ENCODE measurements at regions not wholly inside any gene's neighbourhood (a gene's known extent, or its start where the extent isn't known, plus 50 kb on each side); places are given as distances from the start of the nearest gene placed in this dataset.

DNA sequence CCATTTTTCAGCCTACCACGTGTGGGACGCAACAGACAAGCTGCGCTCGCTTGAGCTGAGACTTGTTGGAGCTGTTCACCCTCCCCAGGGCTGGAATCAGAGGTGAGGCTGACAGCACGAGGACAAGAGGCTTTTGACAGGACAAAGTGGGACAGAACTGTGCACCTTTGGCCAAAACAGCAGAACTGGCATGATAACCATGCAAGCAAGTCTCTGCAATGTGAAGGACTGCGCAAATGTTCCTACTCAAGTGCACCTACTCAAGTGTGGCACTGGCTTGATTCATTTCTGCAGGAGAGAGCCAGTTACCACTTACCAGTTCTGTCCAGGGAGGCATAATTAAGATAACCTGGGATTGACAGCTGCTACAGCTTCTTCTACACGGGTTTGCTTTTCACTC is 62.2 kb upstream of the TM9SF2 start:
- Histone ChIP-seq H3K23me2 (ENCODE audit: insufficient read length, low read depth, low read length, poor library complexity, severe bottlenecking) (no peaks in the 10 kb centered on the region), H3K23ac (ENCODE audit: insufficient read length, low read depth, low read length) (no peak overlapping the region), H2BK5ac (ENCODE audit: insufficient read length, low read length) (no peak overlapping the region), H3K18ac (ENCODE audit: insufficient read length, low read depth, low read length) (no peak overlapping the region), H3K9ac (ENCODE audit: extremely low read depth, insufficient read length, low read length) (no peak overlapping the region), H3K9me3 (ENCODE audit: control insufficient read depth, low read depth, low read length) (no peaks in the 10 kb centered on the region), H2AK5ac (ENCODE audit: insufficient read length, low read length) (no peak overlapping the region), H4K91ac (ENCODE audit: insufficient read length, low read depth, low read length) (no peak overlapping the region), H3K4ac (ENCODE audit: low read depth, low read length) (no peak overlapping the region), H3K4me1 (ENCODE audit: insufficient read depth, low read length) (peaks cover 9% of the 10 kb centered on the region; the same call in 1 of the 2 replicates), H3K14ac (ENCODE audit: insufficient read depth, low read length) (no peak overlapping the region), H3K79me2 (ENCODE audit: insufficient read depth, low read length) (no peaks in the 10 kb centered on the region), H2BK20ac (ENCODE audit: low read depth, low read length, poor library complexity, severe bottlenecking) (no peak overlapping the region), H2BK12ac (ENCODE audit: insufficient read length, low read depth, low read length) (no peak overlapping the region), H4K5ac (ENCODE audit: insufficient read length, low read depth, low read length) (no peak overlapping the region), H2BK120ac (ENCODE audit: low read depth, low read length, poor library complexity, severe bottlenecking) (no peak overlapping the region), H3T11ph (ENCODE audit: low read length) (no peak overlapping the region), H3K27ac (ENCODE audit: insufficient read length, low read depth, low read length) (no peak overlapping the region), H3K27me3 (ENCODE audit: insufficient read depth, low read length) (no peaks in the 10 kb centered on the region), H4K20me1 (ENCODE audit: control insufficient read depth, insufficient read depth, insufficient read length) (no peaks in the 10 kb centered on the region), H3K56ac (ENCODE audit: insufficient read length, low read depth, low read length) (no peak overlapping the region), H4K8ac (replicated peaks; ENCODE audit: insufficient read length, low read depth, low read length) (no peak overlapping the region), H2BK15ac (ENCODE audit: low read depth, low read length) (no peak overlapping the region), H3K79me1 (ENCODE audit: insufficient read depth, low read depth, low read length, poor library complexity, severe bottlenecking) (no peaks in the 10 kb centered on the region), H2AFZ (ENCODE audit: low read length) (no peak overlapping the region), H3K4me2 (ENCODE audit: insufficient read depth, insufficient read length, low read length) (no peak overlapping the region)
- Mint-ChIP-seq H3K4me3 (no peak overlapping the region), H3K4me1 (peaks cover 40 to 41% of the 10 kb centered on the region in 2 experiments), H3K36me3 (ENCODE audit: insufficient read depth in 1 of 3, low read depth in 3 of 3) (no peaks in the 10 kb centered on the region; a peak in 1 of 7 replicates), H3K27ac (no peak overlapping the region), H3K27me3 (ENCODE audit: low read depth) (peaks cover 4% of the 10 kb centered on the region), H3K9me3 (peaks cover 0 to 3% of the 10 kb centered on the region in 2 experiments; a peak in 2 of 5 replicates)
- no CpG with 5 or more reads among the region's 7 CpGs for WGBS (ENCODE audit: extremely low coverage, insufficient read length, low lambda C conversion rate)
- TF ChIP-seq, protein P1, sequence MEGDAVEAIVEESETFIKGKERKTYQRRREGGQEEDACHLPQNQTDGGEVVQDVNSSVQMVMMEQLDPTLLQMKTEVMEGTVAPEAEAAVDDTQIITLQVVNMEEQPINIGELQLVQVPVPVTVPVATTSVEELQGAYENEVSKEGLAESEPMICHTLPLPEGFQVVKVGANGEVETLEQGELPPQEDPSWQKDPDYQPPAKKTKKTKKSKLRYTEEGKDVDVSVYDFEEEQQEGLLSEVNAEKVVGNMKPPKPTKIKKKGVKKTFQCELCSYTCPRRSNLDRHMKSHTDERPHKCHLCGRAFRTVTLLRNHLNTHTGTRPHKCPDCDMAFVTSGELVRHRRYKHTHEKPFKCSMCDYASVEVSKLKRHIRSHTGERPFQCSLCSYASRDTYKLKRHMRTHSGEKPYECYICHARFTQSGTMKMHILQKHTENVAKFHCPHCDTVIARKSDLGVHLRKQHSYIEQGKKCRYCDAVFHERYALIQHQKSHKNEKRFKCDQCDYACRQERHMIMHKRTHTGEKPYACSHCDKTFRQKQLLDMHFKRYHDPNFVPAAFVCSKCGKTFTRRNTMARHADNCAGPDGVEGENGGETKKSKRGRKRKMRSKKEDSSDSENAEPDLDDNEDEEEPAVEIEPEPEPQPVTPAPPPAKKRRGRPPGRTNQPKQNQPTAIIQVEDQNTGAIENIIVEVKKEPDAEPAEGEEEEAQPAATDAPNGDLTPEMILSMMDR (conservative IDR thresholded peaks at IDR 0.05): no peak
- DNase-seq: no peak
